ENCODE measurements at regions not wholly inside any gene's neighbourhood (a gene's known extent, or its start where the extent isn't known, plus 50 kb on each side); places are given as distances from the start of the nearest gene placed in this dataset.

GRCh38 chr11:27281276-27281675 lies 81.7 kb downstream of the CCDC34 start:
- intact Hi-C loops (cut with DNase I; ENCODE audit: low total_unique reads) = no loop called here
- WGBS, 2 donors (ENCODE audit: low coverage in 1 of 2) = 80 to 95% methylated on average over 2 of the region's 2 CpGs

GRCh38 chr11:27280140-27280539 lies 82.9 kb downstream of the CCDC34 start:
- intact Hi-C loops (cut with DNase I; ENCODE audit: low total_unique reads) (no loop called here), in situ Hi-C loops (cut with MboI; ENCODE audit: low pct_ligation_motif_present in 1 of 4, low pct_unique_long_range_greater_than_20kb in 1 of 4, low sequenced_read_pairs in 3 of 4) (no loop called here)
- Histone ChIP-seq H3K4me3 (no peak overlapping the region), H3K27me3 (no peaks in the 10 kb centered on the region), H3K9me3 (no peaks in the 10 kb centered on the region), H3K4me1 (peaks cover 0 to 4% (median 0%) of the 10 kb centered on the region in 4 donors), H3K36me3 (no peaks in the 10 kb centered on the region), H3K27ac (no peak overlapping the region)
- no peak for DNase-seq
- no peak for TF ChIP-seq POLR2AphosphoS5 (IDR thresholded peaks at IDR 0.05)
- no peak for TF ChIP-seq EP300 (IDR thresholded peaks at IDR 0.05; ENCODE audit: low read depth)
- no peak for TF ChIP-seq CTCF (IDR thresholded peaks at IDR 0.05)
- TF ChIP-seq POLR2A (IDR thresholded peaks at IDR 0.05) = no peak
- WGBS, 2 donors (ENCODE audit: low coverage in 1 of 2) = 78 to 100% methylated on average over 3 of the region's 3 CpGs

More at GRCh38 chr11:27281276-27281675, 81.7 kb downstream of the CCDC34 start:
- H3K4me1 ChIP-seq = peaks cover 0 to 4% (median 0%) of the 10 kb centered on the region in 4 donors
- H3K27ac ChIP-seq = no peak overlapping the region
- H3K9me3 ChIP-seq = no peaks in the 10 kb centered on the region
- in situ Hi-C loops (cut with MboI; ENCODE audit: low pct_ligation_motif_present in 1 of 4, low pct_unique_long_range_greater_than_20kb in 1 of 4, low sequenced_read_pairs in 3 of 4) = no loop called here
- H3K27me3 ChIP-seq = no peaks in the 10 kb centered on the region
- no peak for DNase-seq
- no peaks in the 10 kb centered on the region for H3K36me3 ChIP-seq
- TF ChIP-seq EP300 (IDR thresholded peaks at IDR 0.05; ENCODE audit: low read depth) (no peak), POLR2A (IDR thresholded peaks at IDR 0.05) (no peak), POLR2AphosphoS5 (IDR thresholded peaks at IDR 0.05) (no peak), CTCF (IDR thresholded peaks at IDR 0.05) (no peak)
- no peak overlapping the region for H3K4me3 ChIP-seq

GRCh38 chr11:27279460-27279859 lies 83.6 kb downstream of the CCDC34 start:
- intact Hi-C loops (cut with DNase I; ENCODE audit: low total_unique reads) = loop anchor here (10.0 kb wide), 1 partner anchor 655 kb away; no protein-coding TSS in a partner anchor
- Histone ChIP-seq H3K27me3 (no peaks in the 10 kb centered on the region), H3K36me3 (no peaks in the 10 kb centered on the region), H3K9me3 (no peaks in the 10 kb centered on the region), H3K27ac (no peak overlapping the region), H3K4me3 (no peak overlapping the region), H3K4me1 (peaks cover 0 to 4% (median 0%) of the 10 kb centered on the region in 4 donors)
- TF ChIP-seq EP300 (IDR thresholded peaks at IDR 0.05; ENCODE audit: low read depth) (no peak), POLR2A (IDR thresholded peaks at IDR 0.05) (no peak), CTCF (IDR thresholded peaks at IDR 0.05) (no peak), POLR2AphosphoS5 (IDR thresholded peaks at IDR 0.05) (no peak)
- DNase-seq = no peak
- WGBS, 2 donors (ENCODE audit: low coverage in 1 of 2) = 69 to 77% methylated on average over 2 to 4 of the region's 4 CpGs
- in situ Hi-C loops (cut with MboI; ENCODE audit: low pct_ligation_motif_present in 1 of 4, low pct_unique_long_range_greater_than_20kb in 1 of 4, low sequenced_read_pairs in 3 of 4) = no loop called here

- peaks cover 0 to 4% (median 0%) of the 10 kb centered on the region in 4 donors for H3K4me1 ChIP-seq
- intact Hi-C loops (cut with DNase I; ENCODE audit: low total_unique reads) (loop anchor here (1.0 to 10.0 kb wide), 2 partner anchors 16 to 657 kb away; no protein-coding TSS in a partner anchor), in situ Hi-C loops (cut with MboI; ENCODE audit: low pct_ligation_motif_present in 1 of 4, low pct_unique_long_range_greater_than_20kb in 1 of 4, low sequenced_read_pairs in 3 of 4) (no loop called here)
- 100% methylated on average over 1 of the region's 1 CpG; no CpG with 5 or more reads in 1 of the 2 donors for WGBS, 2 donors (ENCODE audit: low coverage in 1 of 2)
- H3K27me3 ChIP-seq = no peaks in the 10 kb centered on the region
- no peaks in the 10 kb centered on the region for H3K36me3 ChIP-seq
- H3K27ac ChIP-seq = no peak overlapping the region
- no peak for DNase-seq
- TF ChIP-seq CTCF (IDR thresholded peaks at IDR 0.05) = no peak
- no peak for TF ChIP-seq POLR2AphosphoS5 (IDR thresholded peaks at IDR 0.05)
- no peak for TF ChIP-seq POLR2A (IDR thresholded peaks at IDR 0.05)
- no peak for TF ChIP-seq EP300 (IDR thresholded peaks at IDR 0.05; ENCODE audit: low read depth)
- no peaks in the 10 kb centered on the region for H3K9me3 ChIP-seq
- H3K4me3 ChIP-seq = no peak overlapping the region
Observed at GRCh38 chr11:27277843-27278242, 85.2 kb downstream of the CCDC34 start.

Measured in transverse colon (tissue), 4 donors.